SK-N-MC (cell line): ENCODE measurements at regions not wholly inside any gene's neighbourhood (a gene's known extent, or its start where the extent isn't known, plus 50 kb on each side); places are given as distances from the start of the nearest gene placed in this dataset.
"Not testable (repeated sequence)": the region's sequence is repeated elsewhere in the genome, so short reads cannot be mapped to it uniquely, and the experiment has no call there.

Experiments
- EZH2 ChIP-seq: fragments of 200-600 bp; sonication (generic); IDR thresholded peaks from one replicate; pipeline ENCODE4 v1.6.1; 2017; ENCODE audit warnings: antibody characterized with exemption
- FOXP2 ChIP-seq: optimal IDR thresholded peaks from 2 replicates; pipeline ENCODE3; 2011; ENCODE audit warnings: mild to moderate bottlenecking, moderate library complexity; ENCODE audit not compliant: insufficient read depth; ENCODE audit errors: extremely low read length, control extremely low read depth
- POLR2AphosphoS5 ChIP-seq: IDR thresholded peaks from 2 replicates; pipeline ENCODE4 v1.6.1; 2012; ENCODE audit warnings: mild to moderate bottlenecking, low read depth, low read length, borderline replicate concordance

DNA sequence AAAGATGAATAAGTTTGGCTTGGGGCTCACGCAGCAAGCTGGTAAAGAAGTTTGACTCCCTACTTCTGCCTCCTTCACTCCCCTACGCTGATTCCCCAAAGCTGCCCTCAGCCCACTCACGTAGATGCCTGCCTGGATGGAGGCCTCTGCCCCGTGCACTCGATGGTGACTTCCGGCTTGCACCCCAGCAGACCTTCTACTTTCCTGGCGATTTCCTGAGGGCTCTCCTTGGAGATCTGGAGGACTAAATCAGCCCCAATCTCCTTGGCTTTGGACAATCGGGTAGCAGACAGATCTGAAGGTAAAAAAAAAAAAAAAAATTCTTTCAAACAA lies 95.0 kb downstream of the TRIM69 start:
- not testable (repeated sequence) for TF ChIP-seq EZH2, POLR2AphosphoS5, FOXP2
